Endothelial cell of umbilical vein (primary cell): ENCODE measurements at regions not wholly inside any gene's neighbourhood (a gene's known extent, or its start where the extent isn't known, plus 50 kb on each side); places are given as distances from the start of the nearest gene placed in this dataset.

Source experiments
- EZH2 ChIP-seq: IDR thresholded peaks from 2 replicates; pipeline ENCODE4 v1.6.1; 2012; ENCODE audit warnings: borderline replicate concordance, low read depth, mild to moderate bottlenecking, moderate library complexity, low read length, inconsistent platforms; ENCODE audit not compliant: severe bottlenecking
- FOS ChIP-seq: IDR thresholded peaks from 2 replicates; pipeline ENCODE4 v1.6.1; 2011; ENCODE audit warnings: mild to moderate bottlenecking, low read length, moderate library complexity, borderline replicate concordance; ENCODE audit not compliant: insufficient read depth
- JUN ChIP-seq: IDR thresholded peaks from 2 replicates; pipeline ENCODE4 v1.6.1; 2011; ENCODE audit warnings: borderline replicate concordance, low read depth; ENCODE audit not compliant: insufficient read length, insufficient read depth
- MYC ChIP-seq: IDR thresholded peaks from one replicate; pipeline ENCODE4 v1.6.1; 2011; ENCODE audit warnings: mild to moderate bottlenecking, low read depth, low read length
- POLR2A ChIP-seq: IDR thresholded peaks from 2 replicates; pipeline ENCODE4 v1.6.1; 2012; ENCODE audit warnings: low read depth, mild to moderate bottlenecking, control low read depth, low read length
- POLR2AphosphoS5 ChIP-seq: IDR thresholded peaks from 2 replicates; pipeline ENCODE4 v1.6.1; 2012; ENCODE audit warnings: low read depth, mild to moderate bottlenecking, control low read depth, low read length, moderate library complexity; ENCODE audit not compliant: insufficient read depth
- TF ChIP-seq, protein P1 (sequence below), 2 donors: IDR thresholded peaks; 1 replicate in 1 of 2; 2 replicates in 1 of 2; pipeline ENCODE4 v1.5.1; 2011; ENCODE audit warnings: low read length in 2 of 2, mild to moderate bottlenecking in 2 of 2, moderate library complexity in 2 of 2, control low read depth in 1 of 2, inconsistent platforms in 1 of 2, low read depth in 1 of 2; ENCODE audit not compliant: insufficient read depth in 1 of 2; ENCODE audit errors: extremely low read depth in 1 of 2
- TF ChIP-seq, protein P2 (sequence below): IDR thresholded peaks from 2 replicates; pipeline ENCODE4 v1.6.1; 2011; ENCODE audit not compliant: insufficient read depth, insufficient read length

DNA sequence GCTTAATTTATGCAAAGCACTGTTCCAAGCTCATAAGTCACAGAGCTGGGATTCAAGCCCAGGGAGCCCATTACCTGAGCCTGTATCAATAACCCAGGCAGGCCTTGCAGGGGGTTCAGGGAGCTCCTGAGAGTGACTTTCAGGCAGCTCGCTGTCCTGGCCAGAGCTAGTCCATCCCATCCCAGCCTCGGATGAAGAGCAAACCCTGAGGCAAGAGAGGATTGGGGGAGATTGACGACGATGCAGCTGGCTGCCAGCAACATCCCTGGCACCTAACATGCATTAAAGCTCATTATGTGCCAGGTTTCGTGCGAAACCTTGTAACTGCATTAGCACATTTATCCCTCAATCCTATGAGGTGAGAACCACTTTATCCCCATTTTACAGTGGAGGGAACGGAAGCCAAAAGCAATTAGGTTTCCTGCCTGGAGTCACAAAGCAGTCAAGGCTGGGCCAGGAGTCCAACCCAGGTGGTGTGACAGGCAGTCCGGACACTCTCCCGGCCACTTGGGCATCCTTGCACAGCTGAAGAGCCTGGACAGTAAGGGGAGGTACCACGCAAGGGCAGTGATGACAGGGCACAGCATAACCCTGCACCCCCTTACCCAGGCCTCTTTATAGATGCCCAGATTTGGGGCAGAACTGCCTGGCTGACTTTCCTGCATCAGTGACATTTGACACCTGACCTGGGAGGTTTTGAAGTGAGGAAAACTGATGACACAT, 129.8 kb upstream of the CHST15 start:
- TF ChIP-seq POLR2A, result no peak
- TF ChIP-seq, protein P1, sequence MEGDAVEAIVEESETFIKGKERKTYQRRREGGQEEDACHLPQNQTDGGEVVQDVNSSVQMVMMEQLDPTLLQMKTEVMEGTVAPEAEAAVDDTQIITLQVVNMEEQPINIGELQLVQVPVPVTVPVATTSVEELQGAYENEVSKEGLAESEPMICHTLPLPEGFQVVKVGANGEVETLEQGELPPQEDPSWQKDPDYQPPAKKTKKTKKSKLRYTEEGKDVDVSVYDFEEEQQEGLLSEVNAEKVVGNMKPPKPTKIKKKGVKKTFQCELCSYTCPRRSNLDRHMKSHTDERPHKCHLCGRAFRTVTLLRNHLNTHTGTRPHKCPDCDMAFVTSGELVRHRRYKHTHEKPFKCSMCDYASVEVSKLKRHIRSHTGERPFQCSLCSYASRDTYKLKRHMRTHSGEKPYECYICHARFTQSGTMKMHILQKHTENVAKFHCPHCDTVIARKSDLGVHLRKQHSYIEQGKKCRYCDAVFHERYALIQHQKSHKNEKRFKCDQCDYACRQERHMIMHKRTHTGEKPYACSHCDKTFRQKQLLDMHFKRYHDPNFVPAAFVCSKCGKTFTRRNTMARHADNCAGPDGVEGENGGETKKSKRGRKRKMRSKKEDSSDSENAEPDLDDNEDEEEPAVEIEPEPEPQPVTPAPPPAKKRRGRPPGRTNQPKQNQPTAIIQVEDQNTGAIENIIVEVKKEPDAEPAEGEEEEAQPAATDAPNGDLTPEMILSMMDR (IDR thresholded peaks at IDR 0.05; ENCODE audit: extremely low read depth in 1 of 2, insufficient read depth in 1 of 2, low read depth in 1 of 2, low read length in 2 of 2), result no peak
- no peak for TF ChIP-seq JUN
- no peak for TF ChIP-seq EZH2
- no peak for TF ChIP-seq POLR2AphosphoS5
- TF ChIP-seq MYC, result no peak
- TF ChIP-seq, protein P2, sequence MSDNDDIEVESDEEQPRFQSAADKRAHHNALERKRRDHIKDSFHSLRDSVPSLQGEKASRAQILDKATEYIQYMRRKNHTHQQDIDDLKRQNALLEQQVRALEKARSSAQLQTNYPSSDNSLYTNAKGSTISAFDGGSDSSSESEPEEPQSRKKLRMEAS, result no peak
- TF ChIP-seq FOS, result no peak
